Stimulated activated CD8-positive, alpha-beta memory T cell treated with anti-CD3 and anti-CD28 coated beads, Interleukin-12 subunit alpha, Interleukin-12 subunit beta, amount 100 ng/mL, for 24 hours (primary cell): ENCODE measurements at regions not wholly inside any gene's neighbourhood (a gene's known extent, or its start where the extent isn't known, plus 50 kb on each side); places are given as distances from the start of the nearest gene placed in this dataset.
"Not testable (repeated sequence)": the region's sequence is repeated elsewhere in the genome, so short reads cannot be mapped to it uniquely, and the experiment has no call there.

Experiments
- DNase-seq: peaks from one replicate; pipeline ENCODE4 v3.0.0-alpha.2; 2020; ENCODE audit errors: extremely low read depth

GRCh38 chr1:221025956-221026355 lies 146.7 kb downstream of the HLX start:
- no peak for DNase-seq

- no peak for DNase-seq
Observed at GRCh38 chr1:221029981-221030649, 150.9 kb downstream of the HLX start.

GRCh38 chr1:221030990-221031389 lies 151.7 kb downstream of the HLX start:
- no peak for DNase-seq

- DNase-seq, result no peak
Observed at GRCh38 chr1:221031458-221032203, 152.4 kb downstream of the HLX start.

GRCh38 chr1:221032204-221032585 lies 153.0 kb downstream of the HLX start:
- DNase-seq, result no peak

- DNase-seq, result no peak
Observed at GRCh38 chr1:221032637-221033280, 153.5 kb downstream of the HLX start.

- no peak for DNase-seq
Observed at GRCh38 chr1:221035662-221036153, 156.5 kb downstream of the HLX start.

- no peak for DNase-seq
Observed at GRCh38 chr1:221039616-221040015, 160.4 kb downstream of the HLX start.

- DNase-seq, result no peak
Observed at GRCh38 chr1:221040101-221040500, 160.9 kb downstream of the HLX start.

- no peak for DNase-seq
Observed at GRCh38 chr1:221040691-221041285, 161.5 kb downstream of the HLX start.

GRCh38 chr1:221044538-221044937 lies 165.3 kb downstream of the HLX start:
- DNase-seq, result no peak

- DNase-seq, result no peak
Observed at GRCh38 chr1:221045151-221045550, 165.9 kb downstream of the HLX start.

- no peak for DNase-seq
Observed at GRCh38 chr1:221045842-221046831, 166.9 kb downstream of the HLX start.

- DNase-seq, result not testable (repeated sequence)
Observed at GRCh38 chr1:221051391-221051790, 172.1 kb downstream of the HLX start.

GRCh38 chr1:221053889-221054288 lies 174.6 kb downstream of the HLX start:
- no peak for DNase-seq

GRCh38 chr1:221059506-221059905 lies 180.3 kb downstream of the HLX start:
- no peak for DNase-seq

- no peak for DNase-seq
Observed at GRCh38 chr1:221063651-221064050, 184.4 kb downstream of the HLX start.

- DNase-seq, result no peak
Observed at GRCh38 chr1:221066351-221067001, 187.2 kb downstream of the HLX start.

GRCh38 chr1:221067721-221068120 lies 188.5 kb downstream of the HLX start:
- DNase-seq, result no peak

GRCh38 chr1:221069178-221069903 lies 190.1 kb downstream of the HLX start:
- no peak for DNase-seq
